ENCODE measurements at regions not wholly inside any gene's neighbourhood (a gene's known extent, or its start where the extent isn't known, plus 50 kb on each side); places are given as distances from the start of the nearest gene placed in this dataset.

DNA sequence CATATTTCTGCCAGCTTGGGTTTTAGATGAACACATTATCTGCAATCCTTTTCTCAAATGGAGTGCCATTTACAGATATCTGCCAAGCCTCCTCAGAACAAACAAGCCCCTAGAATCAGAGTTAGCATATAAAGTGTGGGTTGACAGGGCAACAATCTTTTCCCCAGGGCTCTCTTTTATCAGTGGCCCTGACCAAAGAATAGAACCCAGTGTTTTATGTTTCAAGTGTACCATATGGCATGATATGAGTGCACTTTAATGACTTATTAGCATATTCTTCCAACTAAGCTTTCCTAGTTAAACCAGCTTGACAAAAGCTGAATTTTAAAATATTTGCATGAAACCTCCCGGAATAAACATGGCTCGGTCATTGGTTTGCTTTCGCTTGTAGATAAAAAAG, 57.3 kb downstream of the EVX1 start:
- DNase-seq (ENCODE audit: insufficient read length), result no peak
- no peak for FAIRE-seq
- TF ChIP-seq TAF1 (IDR thresholded peaks at IDR 0.05; ENCODE audit: borderline replicate concordance, low read depth, low read length) (no peak), POLR2A (IDR thresholded peaks at IDR 0.05; ENCODE audit: low read depth, low read length) (no peak), POLR2AphosphoS5 (IDR thresholded peaks at IDR 0.05; ENCODE audit: low read depth, low read length) (no peak)

DNA sequence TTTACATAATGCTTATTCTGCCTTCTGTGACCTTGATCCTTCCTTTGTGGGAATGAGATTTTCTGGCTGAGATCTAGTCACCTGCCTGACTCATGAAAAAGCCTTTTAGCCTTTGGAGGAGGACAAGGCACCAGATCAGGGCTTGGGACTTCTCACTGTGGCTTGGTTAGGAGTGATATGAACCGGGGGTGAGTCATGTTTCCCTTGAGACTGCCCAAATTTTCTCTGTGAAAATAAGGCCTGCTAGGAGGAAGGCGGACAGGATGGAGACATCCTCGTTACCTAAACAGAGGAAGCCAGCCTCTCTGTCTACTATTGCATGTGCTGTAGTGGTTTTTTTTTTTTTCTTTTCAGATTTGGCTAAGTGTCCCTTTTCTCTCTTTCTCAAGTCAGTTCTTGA, 57.8 kb downstream of the EVX1 start:
- TF ChIP-seq POLR2AphosphoS5 (IDR thresholded peaks at IDR 0.05; ENCODE audit: low read depth, low read length), result no peak
- TF ChIP-seq POLR2A (IDR thresholded peaks at IDR 0.05; ENCODE audit: low read depth, low read length), result no peak
- no peak for TF ChIP-seq TAF1 (IDR thresholded peaks at IDR 0.05; ENCODE audit: borderline replicate concordance, low read depth, low read length)
- DNase-seq (ENCODE audit: insufficient read length) (no peak), FAIRE-seq (no peak)

DNA sequence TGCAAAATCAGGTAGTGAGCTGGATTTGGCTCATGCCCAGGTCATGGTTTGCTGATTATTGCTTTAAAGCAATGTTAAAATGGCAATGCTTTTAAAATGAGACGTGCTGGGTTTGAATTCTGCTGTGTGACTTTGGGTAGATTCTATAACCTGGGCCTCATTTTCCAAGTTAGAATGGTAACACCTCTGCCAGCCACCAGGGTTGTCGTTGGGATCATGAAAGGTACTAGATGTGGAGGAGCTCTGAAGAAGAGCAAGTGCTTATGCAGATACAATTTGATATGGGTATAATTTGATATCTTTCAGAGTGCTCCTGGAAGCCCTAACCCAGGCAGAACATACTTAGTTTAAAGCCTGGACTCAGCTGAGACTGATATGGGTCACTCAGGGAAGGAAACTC, 60.0 kb downstream of the EVX1 start:
- TF ChIP-seq POLR2A (IDR thresholded peaks at IDR 0.05; ENCODE audit: low read depth, low read length), result no peak
- TF ChIP-seq POLR2AphosphoS5 (IDR thresholded peaks at IDR 0.05; ENCODE audit: low read depth, low read length), result no peak
- no peak for TF ChIP-seq TAF1 (IDR thresholded peaks at IDR 0.05; ENCODE audit: borderline replicate concordance, low read depth, low read length)
- FAIRE-seq, result no peak
- DNase-seq (ENCODE audit: insufficient read length), result no peak

DNA sequence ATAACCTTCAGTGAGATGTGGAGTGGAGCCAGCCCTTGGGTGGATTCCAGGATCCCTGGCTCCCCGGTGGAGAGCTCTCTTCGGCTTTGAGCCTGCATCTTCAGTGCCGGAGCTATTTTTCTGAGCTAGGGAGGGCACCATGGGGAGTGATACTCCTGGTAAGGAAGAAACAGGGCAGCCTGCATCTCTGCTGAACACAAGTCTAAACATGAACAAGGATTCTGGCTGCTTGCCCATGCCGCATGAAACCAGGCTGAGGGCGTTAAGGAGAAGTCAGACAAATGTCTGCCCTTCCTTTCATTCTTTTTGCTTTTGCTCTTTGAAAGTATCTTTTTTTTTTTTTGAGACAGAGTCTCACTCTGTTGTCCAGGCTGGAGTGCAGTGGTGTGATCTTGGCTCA, 60.4 kb downstream of the EVX1 start:
- DNase-seq (ENCODE audit: insufficient read length) (no peak), FAIRE-seq (no peak)
- TF ChIP-seq POLR2AphosphoS5 (IDR thresholded peaks at IDR 0.05; ENCODE audit: low read depth, low read length) (no peak), TAF1 (IDR thresholded peaks at IDR 0.05; ENCODE audit: borderline replicate concordance, low read depth, low read length) (no peak), POLR2A (IDR thresholded peaks at IDR 0.05; ENCODE audit: low read depth, low read length) (no peak)

DNA sequence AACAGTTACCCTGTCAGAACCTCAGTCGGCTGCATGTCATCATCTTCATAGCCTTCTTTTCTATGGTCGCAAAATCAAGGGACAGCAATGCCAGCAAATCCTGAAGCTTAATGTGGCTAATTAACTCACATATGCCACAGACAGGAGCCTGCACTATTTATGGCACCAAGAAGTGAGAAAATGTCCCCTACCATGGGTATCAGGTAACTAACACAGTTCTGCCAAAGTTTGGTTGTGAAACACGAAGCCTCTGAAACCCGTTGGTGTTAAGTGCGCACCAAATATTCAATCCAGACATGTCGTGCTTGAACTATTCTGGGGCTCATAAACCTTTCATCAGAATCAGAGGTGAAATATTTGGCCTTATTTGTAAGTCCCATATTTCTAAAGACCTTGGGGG, 63.3 kb downstream of the EVX1 start:
- TF ChIP-seq POLR2A (IDR thresholded peaks at IDR 0.05; ENCODE audit: low read depth, low read length) (no peak), POLR2AphosphoS5 (IDR thresholded peaks at IDR 0.05; ENCODE audit: low read depth, low read length) (no peak), TAF1 (IDR thresholded peaks at IDR 0.05; ENCODE audit: borderline replicate concordance, low read depth, low read length) (no peak)
- FAIRE-seq (no peak), DNase-seq (ENCODE audit: insufficient read length) (no peak)

DNA sequence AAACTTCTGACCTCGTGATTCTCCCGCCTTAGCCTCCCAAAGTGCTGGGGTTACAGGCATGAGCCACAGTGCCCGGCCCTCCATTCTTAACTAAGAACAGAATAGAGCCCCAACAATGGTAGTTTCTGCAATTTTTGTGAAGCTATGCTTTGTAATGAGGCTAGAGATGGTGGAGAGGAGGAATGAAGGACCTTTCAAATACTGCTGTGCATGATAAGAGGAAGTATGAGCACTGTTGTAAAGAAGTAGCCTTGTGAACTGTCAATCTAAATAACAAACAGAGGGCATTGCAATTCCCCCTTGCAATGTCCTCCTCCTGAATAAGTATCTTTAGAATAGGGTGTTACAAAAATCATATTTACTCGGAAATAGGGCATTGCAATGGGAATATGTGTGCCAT, 70.2 kb downstream of the EVX1 start:
- TF ChIP-seq POLR2A (IDR thresholded peaks at IDR 0.05; ENCODE audit: low read depth, low read length), result no peak
- no peak for TF ChIP-seq TAF1 (IDR thresholded peaks at IDR 0.05; ENCODE audit: borderline replicate concordance, low read depth, low read length)
- TF ChIP-seq POLR2AphosphoS5 (IDR thresholded peaks at IDR 0.05; ENCODE audit: low read depth, low read length), result no peak
- FAIRE-seq, result no peak
- DNase-seq (ENCODE audit: insufficient read length), result no peak

DNA sequence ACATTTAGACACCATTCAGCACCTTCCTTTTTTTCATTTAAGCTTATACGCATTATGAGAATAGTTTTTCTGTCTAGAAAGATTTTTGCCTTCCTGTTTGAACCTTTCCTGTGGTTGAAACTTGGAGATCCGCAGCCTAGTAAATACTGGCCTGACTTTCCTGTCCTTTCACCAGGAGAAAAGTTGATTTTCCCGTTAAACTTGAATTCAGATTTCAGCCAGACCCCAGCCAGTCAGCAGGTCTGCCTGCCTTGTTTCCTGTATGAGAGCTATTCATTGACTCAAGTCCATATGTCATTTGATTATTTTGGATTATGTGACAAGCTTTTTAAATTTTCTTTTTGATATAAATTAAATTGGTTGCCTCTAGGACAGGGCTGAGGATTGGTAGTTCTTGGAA, 71.5 kb downstream of the EVX1 start:
- DNase-seq (ENCODE audit: insufficient read length) (no peak), FAIRE-seq (no peak)
- TF ChIP-seq POLR2AphosphoS5 (IDR thresholded peaks at IDR 0.05; ENCODE audit: low read depth, low read length), result no peak
- no peak for TF ChIP-seq TAF1 (IDR thresholded peaks at IDR 0.05; ENCODE audit: borderline replicate concordance, low read depth, low read length)
- TF ChIP-seq POLR2A (IDR thresholded peaks at IDR 0.05; ENCODE audit: low read depth, low read length), result no peak

DNA sequence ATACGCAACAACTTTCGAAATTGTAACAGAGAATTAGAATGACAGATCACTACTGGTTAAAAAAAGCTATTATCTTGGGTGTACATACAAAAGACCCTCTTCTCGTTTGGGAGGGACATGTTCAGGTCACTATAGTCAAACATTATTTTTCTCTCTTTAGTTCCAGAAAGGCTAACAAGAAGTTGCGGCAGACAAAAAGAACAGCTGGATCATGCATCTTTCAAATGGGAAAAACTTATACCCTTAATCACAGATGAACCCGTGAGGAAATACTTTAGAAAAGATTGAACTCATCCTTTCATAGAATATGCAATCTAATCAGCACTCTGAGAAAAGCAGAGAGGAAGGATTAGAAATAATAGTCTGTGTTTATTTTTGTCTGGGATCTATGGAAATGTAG, 72.5 kb downstream of the EVX1 start:
- FAIRE-seq, result no peak
- TF ChIP-seq POLR2A (IDR thresholded peaks at IDR 0.05; ENCODE audit: low read depth, low read length) (no peak), TAF1 (IDR thresholded peaks at IDR 0.05; ENCODE audit: borderline replicate concordance, low read depth, low read length) (no peak), POLR2AphosphoS5 (IDR thresholded peaks at IDR 0.05; ENCODE audit: low read depth, low read length) (no peak)
- DNase-seq (ENCODE audit: insufficient read length), result no peak

DNA sequence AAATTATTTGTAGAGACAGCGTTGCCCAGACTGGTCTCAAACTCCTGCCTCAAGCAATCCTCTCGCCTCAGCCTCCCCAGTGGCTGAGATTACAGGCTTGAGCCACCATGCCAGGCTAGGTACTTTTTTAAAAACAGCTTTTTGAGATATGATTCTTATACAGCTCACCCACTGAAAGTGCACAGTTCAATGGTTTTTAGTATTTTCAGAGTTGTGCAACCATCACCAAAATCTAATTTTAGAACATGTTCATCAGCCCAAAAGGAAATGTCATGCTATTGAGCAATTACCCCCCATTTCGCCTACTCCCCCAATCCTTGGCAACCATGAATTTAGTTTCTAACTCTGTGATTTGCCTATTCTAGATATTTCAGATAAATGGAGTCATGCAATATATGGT, 73.7 kb downstream of the EVX1 start:
- DNase-seq (ENCODE audit: insufficient read length), result no peak
- TF ChIP-seq TAF1 (IDR thresholded peaks at IDR 0.05; ENCODE audit: borderline replicate concordance, low read depth, low read length) (no peak), POLR2AphosphoS5 (IDR thresholded peaks at IDR 0.05; ENCODE audit: low read depth, low read length) (no peak), POLR2A (IDR thresholded peaks at IDR 0.05; ENCODE audit: low read depth, low read length) (no peak)
- FAIRE-seq, result no peak

DNA sequence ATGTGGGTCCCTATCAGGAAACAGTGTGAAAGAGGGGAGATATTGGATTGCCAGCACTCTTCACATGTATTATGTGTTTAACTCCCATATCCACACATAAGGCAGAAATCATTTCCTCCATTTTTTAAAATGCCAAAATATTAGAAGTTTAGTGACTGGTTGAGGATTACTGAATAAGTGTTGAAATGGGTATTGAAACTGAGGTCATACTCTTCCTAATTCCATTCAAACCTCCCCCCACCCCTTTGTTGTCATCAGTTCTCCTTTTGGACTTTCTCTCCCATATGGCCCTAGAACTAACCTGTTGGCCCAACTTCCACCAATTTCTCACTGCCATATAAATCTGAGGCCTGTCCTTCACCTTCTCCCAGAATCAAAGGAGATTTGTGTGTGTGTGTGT, 81.6 kb downstream of the EVX1 start:
- FAIRE-seq (no peak), DNase-seq (ENCODE audit: insufficient read length) (no peak)
- no peak for TF ChIP-seq POLR2AphosphoS5 (IDR thresholded peaks at IDR 0.05; ENCODE audit: low read depth, low read length)
- no peak for TF ChIP-seq TAF1 (IDR thresholded peaks at IDR 0.05; ENCODE audit: borderline replicate concordance, low read depth, low read length)
- no peak for TF ChIP-seq POLR2A (IDR thresholded peaks at IDR 0.05; ENCODE audit: low read depth, low read length)

DNA sequence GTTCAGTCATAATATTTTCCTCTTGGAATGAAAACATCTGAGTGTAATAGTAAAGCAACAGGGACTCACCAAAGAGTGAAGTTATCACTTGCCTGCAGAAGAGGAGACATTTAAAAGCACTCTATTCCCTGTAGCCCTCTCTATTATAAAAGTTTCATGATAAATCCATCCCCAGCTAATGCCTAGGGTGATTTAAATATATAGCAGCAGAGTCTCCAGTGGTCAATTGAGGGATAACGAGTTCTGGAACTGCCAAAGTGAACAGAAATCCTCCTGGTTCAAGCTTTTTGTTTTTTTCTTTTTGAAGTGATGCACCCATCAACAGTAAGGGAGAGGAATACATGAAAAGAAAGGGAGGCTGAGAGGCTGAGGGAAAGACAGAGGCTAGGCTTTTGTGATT, 87.3 kb downstream of the EVX1 start:
- DNase-seq (ENCODE audit: insufficient read length) (no peak), FAIRE-seq (no peak)
- no peak for TF ChIP-seq POLR2AphosphoS5 (IDR thresholded peaks at IDR 0.05; ENCODE audit: low read depth, low read length)
- no peak for TF ChIP-seq POLR2A (IDR thresholded peaks at IDR 0.05; ENCODE audit: low read depth, low read length)
- TF ChIP-seq TAF1 (IDR thresholded peaks at IDR 0.05; ENCODE audit: borderline replicate concordance, low read depth, low read length), result no peak

DNA sequence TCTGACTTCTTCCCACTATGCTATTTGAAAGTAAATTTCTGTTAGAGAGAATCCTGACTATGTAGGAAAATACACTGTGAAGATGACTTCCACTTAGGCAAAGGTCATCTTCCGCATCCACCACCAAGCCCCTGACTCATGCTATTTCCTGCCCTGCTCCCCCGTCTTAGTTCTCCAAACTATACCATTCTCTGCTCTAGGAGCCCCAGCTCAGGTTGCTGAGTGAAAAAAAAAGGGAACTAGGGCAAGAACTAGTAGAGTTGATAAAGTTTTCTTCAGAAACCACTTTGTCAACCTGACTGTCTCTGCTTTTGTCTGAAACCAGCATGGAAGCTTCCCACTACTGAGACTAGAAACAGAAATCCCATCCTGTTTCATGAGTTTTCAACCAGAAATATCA, 96.9 kb downstream of the EVX1 start:
- FAIRE-seq (no peak), DNase-seq (ENCODE audit: insufficient read length) (no peak)
- no peak for TF ChIP-seq TAF1 (IDR thresholded peaks at IDR 0.05; ENCODE audit: borderline replicate concordance, low read depth, low read length)
- TF ChIP-seq POLR2A (IDR thresholded peaks at IDR 0.05; ENCODE audit: low read depth, low read length), result no peak
- TF ChIP-seq POLR2AphosphoS5 (IDR thresholded peaks at IDR 0.05; ENCODE audit: low read depth, low read length), result no peak

DNA sequence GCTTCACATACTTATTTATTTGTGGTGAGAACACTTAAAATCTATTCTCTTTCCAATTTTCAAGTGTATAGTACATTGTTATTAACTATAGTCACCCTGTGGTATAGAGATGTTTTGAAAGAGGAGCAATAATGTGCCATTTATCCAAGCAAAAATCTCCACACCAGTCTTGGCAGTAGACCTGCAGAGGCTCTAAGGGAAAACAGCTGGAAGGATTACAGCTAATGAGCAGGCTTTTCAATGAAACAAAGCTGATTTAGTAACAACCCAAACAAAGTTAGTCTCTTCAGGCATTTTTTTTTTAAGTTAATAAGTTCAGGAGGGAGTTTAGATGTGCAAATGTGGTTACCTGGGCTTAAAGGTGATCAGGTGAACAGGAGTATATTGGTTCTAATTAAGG, 101.9 kb downstream of the EVX1 start:
- TF ChIP-seq POLR2AphosphoS5 (IDR thresholded peaks at IDR 0.05; ENCODE audit: low read depth, low read length), result no peak
- TF ChIP-seq POLR2A (IDR thresholded peaks at IDR 0.05; ENCODE audit: low read depth, low read length), result no peak
- no peak for FAIRE-seq
- no peak for DNase-seq (ENCODE audit: insufficient read length)

Measured in GM12892 (cell line).